Colonic mucosa (tissue), 4 donors: ENCODE measurements at regions not wholly inside any gene's neighbourhood (a gene's known extent, or its start where the extent isn't known, plus 50 kb on each side); places are given as distances from the start of the nearest gene placed in this dataset.

ENCODE experiments used
- DNase-seq: peaks from one replicate; pipeline ENCODE4 v3.0.0-alpha.2; 2020
- H3K27ac ChIP-seq: fragments of 200-600 bp; one replicate; pipeline ENCODE4 v1.8.0; 2021
- H3K27me3 ChIP-seq: fragments of 200-600 bp; one replicate; pipeline ENCODE4 v1.8.0; 2021
- H3K36me3 ChIP-seq: fragments of 200-600 bp; one replicate; pipeline ENCODE4 v1.8.0; 2021
- H3K4me1 ChIP-seq: fragments of 200-600 bp; one replicate; pipeline ENCODE4 v1.8.0; 2021; ENCODE audit warnings: mild to moderate bottlenecking
- H3K4me3 ChIP-seq: fragments of 200-600 bp; one replicate; pipeline ENCODE4 v1.8.0; 2021
- H3K9ac ChIP-seq, 2 donors: one replicate each; pipeline ENCODE4 v1.7.0; 2013; ENCODE audit warnings: control low read depth in 2 of 2, low read depth in 2 of 2, low read length in 2 of 2
- H3K9me3 ChIP-seq: fragments of 200-600 bp; one replicate; pipeline ENCODE4 v1.8.0; 2021
- CTCF ChIP-seq: fragments of 200-600 bp; IDR thresholded peaks from one replicate; pipeline ENCODE4 v1.8.0; 2022; ENCODE audit warnings: antibody characterized with exemption, mild to moderate bottlenecking
- intact Hi-C: fragments of 100-400 bp; cut with DNase I; formaldehyde crosslinking; loops from one replicate; pipeline ENCODE4 v1.14.1; 2022
- donor health status: healthy.
- donor health status: DM: no; HTN: no; CAD: no.
- donor health status: DM: no; HTN: no; CAD: no.

DNA sequence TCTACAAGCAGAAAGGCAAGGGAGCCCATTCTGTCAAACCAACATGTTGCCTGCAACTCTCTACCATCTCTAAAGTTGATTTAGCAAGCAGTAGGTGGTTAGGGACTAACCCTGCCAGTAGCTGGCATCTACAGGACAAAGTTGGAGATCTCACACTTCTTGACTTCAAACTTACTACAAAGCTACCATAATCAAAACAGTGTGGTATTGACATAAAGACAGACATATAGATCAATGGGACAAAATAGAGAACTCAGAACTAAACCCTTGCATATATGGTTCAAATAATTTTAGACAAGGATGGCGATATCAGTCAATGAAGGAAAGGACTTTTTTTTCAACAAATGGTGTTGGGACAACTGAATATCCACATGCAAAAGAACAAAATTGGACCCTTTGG lies 84.9 kb downstream of the MAP3K8 start:
- Histone ChIP-seq H3K9ac (no peak overlapping the region), H3K36me3 (no peaks in the 10 kb centered on the region), H3K9me3 (no peaks in the 10 kb centered on the region), H3K4me3 (no peak overlapping the region), H3K27me3 (no peaks in the 10 kb centered on the region), H3K4me1 (no peaks in the 10 kb centered on the region), H3K27ac (no peak overlapping the region)
- intact Hi-C loops, result no loop called here
- no peak for TF ChIP-seq CTCF
- DNase-seq, result no peak
